ENCODE measurements at regions not wholly inside any gene's neighbourhood (a gene's known extent, or its start where the extent isn't known, plus 50 kb on each side); places are given as distances from the start of the nearest gene placed in this dataset.
A peak's percentile ranks its signal among the peaks of the same experiment; 100 is the strongest.

DNA sequence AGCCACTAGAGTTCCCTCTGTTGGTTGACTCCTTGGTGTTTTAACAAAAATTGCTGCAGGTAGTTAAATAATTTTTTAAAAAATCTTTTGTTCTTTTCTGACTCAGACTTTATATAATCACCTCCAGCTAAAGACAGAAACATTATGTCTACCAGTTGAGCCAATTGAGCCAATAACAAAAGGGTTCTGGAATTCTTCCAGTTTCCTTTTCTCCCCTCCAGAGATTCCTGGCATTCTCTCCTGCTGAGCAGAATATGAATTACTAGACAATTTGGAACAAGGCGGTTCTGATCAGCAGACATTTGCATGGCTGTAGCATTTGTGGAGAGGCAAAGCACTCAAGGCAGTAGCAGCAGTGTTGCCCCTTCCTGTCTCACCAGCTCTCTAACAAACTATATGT, 144.0 kb upstream of the SLC35B3 start:
- no peak for DNase-seq (ENCODE audit: low spot score)

DNA sequence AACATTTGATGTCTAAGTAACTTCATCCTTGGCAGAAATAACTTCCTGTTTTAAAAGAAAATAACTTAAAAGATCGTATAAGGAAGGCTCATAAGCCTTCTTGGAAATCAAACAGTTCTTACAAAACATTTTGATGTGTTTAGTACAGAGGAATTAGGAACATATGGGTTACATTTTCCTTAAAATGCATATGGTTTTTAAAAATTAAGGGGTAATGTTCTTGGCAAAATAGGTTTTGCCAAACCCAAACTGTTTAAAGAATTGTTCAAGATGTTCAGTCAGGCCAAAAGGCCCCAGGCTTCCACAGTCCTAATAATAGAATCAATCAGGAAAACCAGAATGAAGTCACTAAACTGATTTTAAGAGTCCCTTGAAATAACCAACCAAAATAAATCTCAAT, 142.7 kb upstream of the SLC35B3 start:
- DNase-seq (ENCODE audit: low spot score): no peak

DNA sequence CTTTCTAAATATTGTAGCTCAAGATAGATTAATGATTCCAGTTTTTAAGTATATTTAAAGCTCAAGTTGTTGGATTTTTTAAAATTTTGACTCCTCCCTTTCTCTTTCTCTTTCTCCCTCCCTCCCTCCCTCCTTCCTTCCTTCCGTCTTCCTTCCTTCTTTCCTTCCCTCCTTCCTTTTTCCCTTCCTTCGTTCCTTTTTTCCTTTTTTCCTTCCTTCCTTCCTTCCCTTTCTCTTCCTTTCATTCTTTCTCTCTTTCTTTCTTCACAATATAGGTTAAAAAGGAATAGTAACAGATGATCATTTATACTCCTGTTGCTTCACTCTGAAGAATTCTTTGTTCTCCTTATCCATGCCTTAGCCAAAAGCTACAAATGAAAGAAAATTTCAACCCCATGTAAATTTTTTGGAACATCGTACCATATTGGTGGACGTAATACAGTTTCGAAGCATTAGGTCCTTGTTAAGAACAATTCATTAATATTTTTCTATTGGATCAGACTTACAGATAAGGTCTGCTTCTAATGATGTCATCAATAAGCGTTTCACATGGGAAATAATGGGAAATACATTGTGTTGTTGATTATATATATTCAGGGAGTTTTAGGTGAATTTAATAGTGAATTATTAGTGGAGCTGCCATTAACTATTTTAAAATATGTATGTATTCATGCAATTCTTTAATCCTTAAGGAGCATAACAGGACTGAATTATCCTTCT, 139.6 kb upstream of the SLC35B3 start:
- no peak for DNase-seq (ENCODE audit: low spot score)

DNA sequence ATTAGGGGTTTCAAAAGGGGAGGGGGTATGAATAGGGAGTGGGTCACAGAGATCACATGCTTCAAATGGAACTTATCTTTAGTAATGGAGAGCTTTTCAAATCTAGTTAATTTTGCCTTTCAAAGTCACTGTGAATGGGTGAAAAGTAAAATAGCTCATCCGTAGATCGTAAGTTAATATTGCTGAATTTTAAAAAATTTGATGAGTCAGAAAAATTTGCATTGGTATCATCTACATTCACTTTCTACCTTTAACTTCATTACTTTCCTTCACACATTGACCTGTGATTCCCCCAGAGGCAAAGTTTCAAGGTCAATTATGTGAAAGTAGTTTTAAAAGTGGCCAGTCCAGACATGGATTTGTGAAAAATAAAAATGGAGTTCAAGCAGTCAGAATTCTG, 139.0 kb upstream of the SLC35B3 start:
- no peak for DNase-seq (ENCODE audit: low spot score)

DNA sequence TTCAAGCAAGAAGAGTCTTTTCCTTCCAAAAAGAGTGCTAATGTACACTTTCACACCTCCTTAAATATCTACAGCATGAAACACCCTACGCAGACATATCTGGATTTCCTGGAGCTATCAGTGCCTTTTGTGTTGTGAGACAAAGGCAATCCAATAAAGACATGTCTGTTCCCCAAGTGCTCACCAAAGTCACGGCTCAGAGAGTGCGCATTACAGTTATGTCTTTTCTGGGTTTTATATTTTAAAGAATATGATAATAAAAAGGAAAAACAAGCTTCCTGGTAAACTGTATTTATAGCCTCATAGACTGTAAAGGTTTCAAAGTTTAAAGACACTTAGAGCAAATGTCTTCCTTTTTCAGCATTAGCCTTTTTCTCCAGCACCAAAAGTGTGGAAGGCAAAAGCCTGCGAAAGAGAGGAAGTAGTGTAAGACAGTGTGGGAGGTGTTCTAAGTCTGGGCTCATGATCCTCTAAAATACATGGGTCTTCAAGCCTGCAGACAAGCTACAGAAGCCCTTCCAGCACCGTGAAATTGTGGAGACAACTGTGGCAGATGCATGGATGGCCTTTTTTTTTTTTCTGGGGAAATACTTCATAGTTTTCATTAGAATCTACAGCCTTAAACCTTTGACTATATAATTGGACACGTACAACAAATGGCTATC, 135.0 kb upstream of the SLC35B3 start:
- DNase-seq (ENCODE audit: low spot score): no peak

DNA sequence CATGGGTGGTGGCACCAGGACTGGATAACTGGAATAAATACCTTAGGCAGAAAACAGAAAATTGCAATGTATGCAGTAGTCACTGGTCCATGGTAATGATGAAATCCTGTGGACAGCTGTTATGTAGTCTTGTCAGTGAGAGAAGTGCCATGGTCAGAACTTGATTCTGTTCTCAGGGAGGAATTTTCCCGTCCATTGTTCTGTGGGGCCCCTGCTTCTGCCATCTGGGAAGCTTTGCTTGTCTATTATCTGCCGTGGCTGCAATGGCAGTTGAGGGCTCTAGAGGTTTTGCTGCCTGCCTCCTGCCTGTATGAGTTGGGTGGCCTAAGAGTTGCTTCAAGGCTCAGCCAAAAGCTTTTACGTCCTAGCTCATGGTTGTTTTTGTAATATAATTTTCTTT, 126.8 kb upstream of the SLC35B3 start:
- DNase-seq (ENCODE audit: low spot score): no peak

DNA sequence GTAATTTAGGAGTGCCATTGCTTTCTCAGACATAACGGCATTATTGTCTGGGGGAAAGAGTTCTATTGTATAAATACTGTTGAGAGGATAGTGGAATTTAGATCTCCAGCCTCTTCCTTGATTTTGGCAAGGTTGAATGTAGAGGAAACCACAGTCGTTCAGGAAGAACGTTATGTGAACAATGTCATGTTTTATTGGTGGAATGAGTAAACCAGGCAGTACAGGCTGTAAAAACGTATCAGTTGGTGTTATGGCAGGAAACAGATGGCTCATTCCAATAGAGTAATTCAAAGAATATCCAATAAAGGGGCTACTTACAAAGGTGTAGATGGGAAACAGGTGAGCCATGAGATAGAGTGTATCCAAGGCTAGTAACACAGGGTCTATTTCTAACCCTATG, 123.6 kb upstream of the SLC35B3 start:
- no peak for DNase-seq (ENCODE audit: low spot score)

DNA sequence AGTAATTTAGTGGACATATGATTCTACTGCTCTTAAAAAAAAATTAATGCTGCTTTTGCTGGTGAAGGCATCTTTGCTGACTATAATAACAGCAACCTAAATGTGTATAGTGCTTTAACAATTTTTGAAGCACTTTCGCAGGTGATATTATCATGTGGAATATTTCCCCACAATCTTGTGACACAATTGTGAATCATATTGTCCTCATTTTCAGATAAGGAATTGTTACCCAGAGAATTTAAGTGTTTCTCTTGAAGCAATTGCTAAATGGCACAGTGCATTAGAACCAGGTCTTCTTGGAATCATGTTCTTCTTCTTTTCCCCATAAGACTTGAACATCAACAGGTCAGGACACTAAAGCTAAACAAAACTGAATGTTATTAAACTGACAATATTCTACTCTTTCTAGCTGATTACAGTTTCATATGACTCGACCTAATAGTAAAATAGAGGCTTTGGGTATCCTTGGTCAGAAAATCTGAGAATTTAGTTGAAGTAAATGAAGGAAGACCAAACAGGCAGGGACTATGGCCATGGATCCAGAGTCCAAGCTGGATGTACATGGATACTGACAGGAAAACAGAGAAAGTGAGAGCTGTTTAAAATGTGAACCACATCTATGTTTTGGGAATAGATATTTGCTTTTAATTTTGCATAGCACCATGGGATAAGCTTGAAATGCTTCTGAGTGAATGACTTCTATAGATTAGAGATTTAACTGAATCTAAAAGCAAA, 121.8 kb upstream of the SLC35B3 start:
- DNase-seq (ENCODE audit: low spot score): no peak

DNA sequence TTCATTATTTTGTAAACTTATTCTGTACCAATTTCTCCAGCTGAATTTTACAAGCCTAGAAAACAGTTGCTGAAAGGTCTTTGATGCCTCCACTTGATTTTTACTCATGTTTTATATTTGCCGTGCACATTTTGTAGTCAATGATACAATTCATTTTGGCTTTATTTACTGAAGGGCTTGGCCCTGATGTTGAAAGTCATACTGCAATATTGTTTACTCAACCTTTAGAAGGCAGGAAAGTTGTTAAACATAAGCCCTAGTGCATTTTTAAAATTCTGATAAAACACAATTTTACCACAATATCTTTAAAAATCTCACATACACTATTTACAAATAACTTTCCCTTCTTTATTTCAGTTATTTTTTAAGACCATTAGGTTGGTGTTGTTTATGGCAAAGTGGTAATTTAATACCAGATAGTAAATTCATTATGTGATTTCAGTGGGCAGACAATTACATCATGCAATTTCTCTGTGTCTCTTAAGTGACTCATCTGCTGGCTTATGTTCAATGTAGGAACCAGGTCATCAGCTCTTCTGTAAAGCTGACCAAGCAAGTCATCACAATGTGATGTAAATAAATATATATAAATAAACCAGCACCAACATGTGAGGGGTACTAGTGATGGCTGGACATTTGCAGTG, 121.1 kb upstream of the SLC35B3 start:
- DNase-seq (ENCODE audit: low spot score): no peak

DNA sequence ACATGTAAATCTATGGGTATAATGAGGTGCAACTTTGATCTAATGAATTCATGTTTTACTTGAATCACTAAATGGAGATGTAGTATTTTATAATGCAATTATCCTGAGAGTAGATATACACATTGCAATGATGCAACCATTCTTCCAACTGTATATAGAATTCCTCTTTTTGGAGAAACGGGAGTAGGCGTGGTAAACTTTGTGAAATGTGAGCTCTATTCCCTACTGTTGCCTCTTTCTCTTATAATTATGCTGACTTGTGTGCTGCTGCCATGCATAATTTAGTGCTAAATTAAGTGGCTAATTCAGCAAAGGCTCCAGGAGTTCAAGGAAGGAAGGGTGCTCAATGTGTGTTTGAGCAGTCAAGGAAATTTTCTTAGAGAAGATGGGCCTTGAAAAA, 116.6 kb upstream of the SLC35B3 start:
- DNase-seq (ENCODE audit: low spot score): no peak

DNA sequence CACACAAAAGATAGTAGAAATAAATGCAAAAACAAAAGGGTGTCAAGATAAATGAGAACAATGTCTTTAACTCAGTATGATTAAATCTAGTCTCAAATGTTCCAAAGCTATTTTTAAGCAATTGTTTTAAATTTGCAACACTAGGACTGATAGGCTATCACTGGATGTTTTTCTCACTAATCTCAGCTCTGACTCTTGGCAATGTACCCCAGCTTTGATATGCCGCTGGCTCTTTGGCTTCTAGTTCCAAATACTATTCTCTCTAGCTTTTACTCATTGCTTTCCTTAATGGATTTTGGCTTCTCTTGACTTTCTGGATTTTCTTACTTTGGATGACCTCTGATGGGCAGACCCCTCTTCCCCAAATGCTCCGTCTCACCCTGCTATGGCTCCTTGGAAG, 116.0 kb upstream of the SLC35B3 start:
- no peak for DNase-seq (ENCODE audit: low spot score)

DNA sequence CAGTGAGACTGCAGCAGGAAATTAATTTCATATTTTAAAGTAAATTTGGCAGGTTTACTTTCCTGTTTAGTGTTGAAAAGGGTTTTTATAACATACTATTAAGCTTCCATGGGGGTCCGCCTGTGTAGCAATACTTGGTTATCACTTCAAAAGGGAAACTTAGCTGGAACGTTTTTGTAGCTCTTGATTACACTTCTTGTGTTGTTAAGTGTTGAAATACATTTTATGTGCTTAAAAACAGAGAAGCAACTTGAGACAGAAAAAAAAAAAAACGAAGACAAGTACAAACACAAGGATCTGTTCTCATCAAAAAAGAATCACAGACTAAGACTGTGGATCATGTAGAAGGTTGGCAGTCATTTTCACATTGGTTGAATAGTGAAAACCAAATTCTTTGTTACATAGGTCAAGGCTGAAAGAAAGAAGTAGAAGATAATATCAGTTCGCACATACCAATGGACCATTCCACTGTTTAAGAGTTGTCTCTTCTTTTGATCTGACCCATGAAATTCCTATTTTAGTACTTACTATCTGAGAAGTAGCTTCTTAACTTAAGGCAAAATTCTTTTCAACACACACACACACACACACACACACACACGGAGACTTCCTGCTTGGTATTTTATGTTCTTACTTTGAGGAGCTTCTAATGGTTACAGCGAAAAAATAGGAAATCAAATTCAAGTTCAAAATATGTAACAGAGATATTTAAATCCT, 113.9 kb upstream of the SLC35B3 start:
- no peak for DNase-seq (ENCODE audit: low spot score)

DNA sequence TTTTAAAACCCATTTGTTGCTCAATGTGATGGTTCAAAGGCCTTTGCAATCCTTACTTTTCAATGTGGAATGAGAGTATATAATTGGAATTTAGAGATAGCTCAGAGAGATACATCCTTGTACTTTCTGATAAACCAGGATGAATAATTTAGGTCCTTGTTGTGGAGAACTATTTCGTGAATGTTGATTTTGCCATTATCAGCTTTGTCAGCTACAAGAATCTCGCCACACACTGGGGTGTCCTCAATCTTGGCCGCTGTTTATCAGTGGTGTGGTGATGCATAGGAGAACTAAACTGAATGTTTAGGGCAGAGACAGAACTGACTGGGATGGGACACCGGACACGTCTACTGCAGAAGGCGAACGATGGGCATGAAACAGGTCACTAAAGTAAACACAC, 111.2 kb upstream of the SLC35B3 start:
- DNase-seq (ENCODE audit: low spot score): no peak

DNA sequence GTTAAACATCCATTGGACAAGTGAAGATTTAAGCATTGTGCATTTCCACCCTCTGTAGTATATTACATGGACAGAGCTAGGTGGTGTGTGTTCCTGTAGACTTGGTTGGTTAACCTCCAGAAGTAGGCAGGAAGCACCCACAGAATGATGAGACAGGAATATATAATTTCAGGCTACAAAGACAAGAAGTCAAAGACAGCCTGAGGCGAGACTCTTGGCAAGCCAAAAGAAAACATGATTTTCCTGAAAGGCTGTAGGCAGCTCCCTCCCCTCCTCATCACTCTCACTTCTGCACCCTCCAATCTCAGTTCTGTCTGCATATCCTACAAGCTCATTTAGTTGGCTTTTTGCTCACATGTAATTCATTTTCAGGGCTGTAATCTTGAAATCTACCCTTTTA, 110.0 kb upstream of the SLC35B3 start:
- no peak for DNase-seq (ENCODE audit: low spot score)

DNA sequence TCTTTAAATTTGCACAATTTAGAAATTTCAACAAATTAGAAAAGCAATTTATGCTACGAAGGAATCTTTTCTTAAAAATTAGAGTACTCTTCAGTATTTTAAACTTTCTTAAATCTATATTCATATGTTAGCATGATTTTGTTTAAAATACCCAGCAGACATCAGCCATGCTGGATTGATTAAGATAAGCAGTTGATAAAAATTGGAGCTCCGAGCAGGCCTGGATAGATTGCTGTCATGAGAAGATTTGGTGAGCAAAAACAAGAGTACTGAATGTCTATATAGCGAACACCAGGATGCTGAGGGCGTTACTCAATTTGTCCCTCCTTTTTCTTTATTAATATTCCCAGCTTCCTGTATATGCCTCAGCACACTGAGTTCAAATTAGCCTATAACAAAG, 108.4 kb upstream of the SLC35B3 start:
- no peak for DNase-seq (ENCODE audit: low spot score)

DNA sequence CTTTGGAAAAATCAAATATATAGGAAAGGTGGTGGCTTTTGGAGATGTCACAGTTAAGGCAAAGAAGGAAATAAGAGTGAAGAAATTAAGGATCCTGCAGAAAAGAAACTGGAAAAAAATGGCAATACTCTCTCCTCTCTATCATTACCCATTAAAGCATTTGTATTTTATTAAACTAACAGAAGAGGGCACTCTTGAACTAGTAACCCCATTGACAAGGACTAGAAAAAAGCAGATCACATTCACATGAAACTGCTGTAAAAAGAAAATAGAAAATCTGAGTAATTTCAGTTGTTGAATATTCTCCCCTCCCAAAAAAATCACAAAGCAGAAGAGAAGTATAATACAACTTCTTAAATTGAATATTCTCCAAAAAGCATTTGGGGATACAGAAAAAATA, 104.1 kb upstream of the SLC35B3 start:
- DNase-seq (ENCODE audit: low spot score): peak; percentile 5

DNA sequence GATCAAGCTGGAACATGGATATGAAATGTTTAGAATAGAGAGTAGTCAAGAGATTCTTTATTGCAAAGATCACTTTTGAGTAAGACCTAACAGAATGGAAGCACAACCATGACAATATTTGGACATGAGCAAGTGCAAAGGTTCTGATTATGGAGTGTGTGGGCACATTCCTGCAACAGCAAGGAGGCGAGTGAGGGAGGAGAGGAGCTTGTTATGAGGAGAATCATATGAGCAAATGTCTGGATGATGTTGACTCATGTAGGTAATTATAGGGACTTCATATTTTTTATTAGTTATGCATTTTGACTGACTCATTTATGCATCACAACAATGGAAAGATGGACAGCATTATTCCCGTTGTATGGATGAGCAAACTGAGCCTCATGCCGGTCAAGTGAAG, 100.8 kb upstream of the SLC35B3 start:
- no peak for DNase-seq (ENCODE audit: low spot score)

DNA sequence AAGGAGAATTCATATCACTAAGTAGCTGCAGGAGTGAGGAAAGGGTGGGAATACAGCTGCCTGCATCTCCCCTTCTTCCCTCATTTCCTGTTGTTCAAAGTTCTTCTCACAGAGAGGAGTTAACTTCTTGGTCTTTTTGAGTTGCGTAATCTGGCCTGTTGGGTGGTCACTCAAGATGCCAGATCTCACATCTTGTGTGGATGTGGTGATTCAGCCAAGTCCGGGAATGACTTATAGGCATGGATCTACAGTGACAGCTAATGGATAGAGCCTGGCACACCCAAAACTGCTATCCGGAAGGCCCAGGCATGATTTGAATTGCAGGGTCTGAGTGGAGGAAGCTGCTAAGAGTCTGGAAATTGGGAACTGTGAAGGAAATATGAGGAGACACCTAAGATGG, 100.2 kb upstream of the SLC35B3 start:
- DNase-seq (ENCODE audit: low spot score): no peak

DNA sequence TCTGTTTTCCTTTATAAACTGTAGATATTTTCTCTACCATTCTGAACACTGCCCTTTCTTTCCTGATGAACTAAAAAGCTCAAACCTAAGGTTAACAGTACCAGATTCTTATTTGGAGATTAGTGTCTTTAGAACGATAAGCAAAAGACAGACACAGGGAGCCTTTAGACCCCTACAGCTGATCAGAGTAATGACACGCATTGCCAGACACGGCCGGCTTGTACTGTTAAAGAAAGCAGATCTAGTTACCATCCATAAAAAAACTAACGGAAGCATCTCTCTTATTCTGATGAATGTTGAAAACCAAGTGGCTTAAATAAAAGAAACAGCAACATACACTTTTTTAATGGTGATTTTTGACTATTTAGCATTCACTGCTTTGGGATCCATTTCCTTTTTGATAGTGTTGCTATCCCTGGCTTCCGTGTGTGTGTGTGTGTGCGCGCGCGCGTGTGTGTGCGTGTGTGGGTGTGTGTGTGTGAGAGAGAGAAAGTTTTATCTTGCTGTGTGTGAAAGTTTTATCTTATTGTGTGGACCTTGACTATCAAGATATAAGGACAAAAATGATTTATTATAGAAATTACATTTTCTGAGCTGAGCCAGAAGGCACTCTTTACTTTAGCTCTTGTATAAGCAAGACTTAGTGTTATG, 95.6 kb upstream of the SLC35B3 start:
- DNase-seq (ENCODE audit: low spot score): no peak

DNA sequence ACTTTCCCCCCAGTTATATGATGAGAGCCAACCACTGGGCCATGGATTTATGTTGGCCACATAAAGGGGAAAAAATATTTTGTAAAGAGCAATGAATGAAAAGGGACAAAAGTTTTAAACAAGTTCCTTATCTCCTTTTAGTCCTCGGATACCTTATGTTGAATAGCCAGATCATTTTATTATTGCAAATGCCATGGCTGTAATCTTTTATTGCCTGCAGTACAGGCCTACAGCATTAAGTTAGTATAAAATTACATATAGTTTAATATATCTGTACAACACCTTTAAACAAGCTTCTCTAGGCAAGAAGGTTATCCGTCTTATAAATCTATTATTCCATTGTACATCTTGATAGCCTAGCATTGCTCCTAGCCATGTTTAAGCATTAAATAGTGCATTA, 93.9 kb upstream of the SLC35B3 start:
- DNase-seq (ENCODE audit: low spot score): no peak

DNA sequence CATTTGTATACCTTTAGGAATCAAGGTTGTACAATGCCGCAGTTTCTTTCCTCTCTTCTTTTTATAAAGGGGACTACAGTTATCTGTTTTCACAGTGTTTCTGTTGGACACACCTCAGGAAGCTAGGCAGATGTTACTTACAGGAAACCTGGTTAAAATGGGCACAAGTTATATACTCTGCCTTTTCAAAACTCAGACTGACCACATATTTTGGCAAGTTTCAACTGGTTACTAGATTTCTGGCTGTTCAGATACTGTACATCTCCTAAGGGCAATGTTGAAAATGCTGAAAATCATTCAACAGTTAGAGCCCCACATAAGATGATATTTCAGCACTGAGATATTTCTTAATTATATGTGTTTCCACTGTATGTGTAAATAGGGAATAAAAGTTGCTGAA, 92.5 kb upstream of the SLC35B3 start:
- DNase-seq (ENCODE audit: low spot score): no peak

DNA sequence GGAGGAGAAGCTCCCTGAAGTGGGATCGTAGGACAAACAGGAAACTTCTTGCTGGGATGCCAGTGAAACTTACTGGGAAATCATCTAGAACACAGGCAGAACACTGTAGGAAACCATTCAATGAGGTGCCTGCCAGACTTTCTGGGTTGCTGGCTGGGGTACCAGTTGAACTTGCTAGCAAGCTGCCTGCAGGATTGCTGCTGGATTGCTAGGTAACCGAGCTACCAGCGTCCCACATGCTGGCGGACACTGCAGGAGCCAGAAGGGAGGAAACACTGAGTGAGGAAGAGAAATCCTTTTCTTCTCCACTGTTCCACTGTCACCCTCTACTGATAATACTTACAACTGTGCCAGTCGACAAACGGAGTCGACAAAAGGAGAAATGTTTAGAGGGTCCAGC, 91.3 kb upstream of the SLC35B3 start:
- no peak for DNase-seq (ENCODE audit: low spot score)

Data from germinal center (tissue), 1 donor.